CD4-positive, alpha-beta T cell treated with Interleukin-12 subunit alpha and Interleukin-12 subunit beta, for 1 hour (primary cell): ENCODE measurements at regions not wholly inside any gene's neighbourhood (a gene's known extent, or its start where the extent isn't known, plus 50 kb on each side); places are given as distances from the start of the nearest gene placed in this dataset.

ENCODE experiments used
- DNase-seq: peaks from one replicate; pipeline ENCODE4 v3.0.0-alpha.2; 2020

DNA sequence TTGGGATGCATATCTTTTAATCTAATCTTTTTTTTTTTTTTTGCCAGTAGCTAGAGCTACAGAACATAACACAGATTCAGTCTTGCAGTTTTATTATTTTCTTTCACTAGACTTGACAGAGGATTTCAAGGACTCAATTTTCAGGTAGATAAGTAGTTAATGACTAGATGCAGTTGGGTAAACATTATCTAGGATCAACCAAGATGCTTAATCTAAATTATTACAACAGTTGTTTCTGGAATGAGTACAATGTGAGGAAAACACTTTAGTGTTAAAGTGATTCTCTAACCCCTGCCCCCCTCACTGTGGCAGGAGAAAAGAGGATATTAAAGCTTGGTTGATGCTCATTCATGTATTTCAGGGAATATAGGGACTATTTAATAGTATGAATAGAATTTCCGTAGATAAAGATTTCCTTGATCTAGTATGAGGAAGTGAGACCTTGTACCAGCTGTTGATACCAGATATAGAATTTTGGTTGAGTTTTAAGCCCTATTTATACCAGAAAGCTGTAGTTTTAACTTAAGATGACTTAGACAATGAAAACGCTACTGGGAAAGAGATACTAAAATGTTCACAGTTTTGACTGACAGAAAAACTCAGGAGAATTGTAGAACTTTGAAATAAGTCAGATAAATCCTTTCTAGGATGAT lies 389.0 kb upstream of the C2CD4B start:
- DNase-seq = no peak

DNA sequence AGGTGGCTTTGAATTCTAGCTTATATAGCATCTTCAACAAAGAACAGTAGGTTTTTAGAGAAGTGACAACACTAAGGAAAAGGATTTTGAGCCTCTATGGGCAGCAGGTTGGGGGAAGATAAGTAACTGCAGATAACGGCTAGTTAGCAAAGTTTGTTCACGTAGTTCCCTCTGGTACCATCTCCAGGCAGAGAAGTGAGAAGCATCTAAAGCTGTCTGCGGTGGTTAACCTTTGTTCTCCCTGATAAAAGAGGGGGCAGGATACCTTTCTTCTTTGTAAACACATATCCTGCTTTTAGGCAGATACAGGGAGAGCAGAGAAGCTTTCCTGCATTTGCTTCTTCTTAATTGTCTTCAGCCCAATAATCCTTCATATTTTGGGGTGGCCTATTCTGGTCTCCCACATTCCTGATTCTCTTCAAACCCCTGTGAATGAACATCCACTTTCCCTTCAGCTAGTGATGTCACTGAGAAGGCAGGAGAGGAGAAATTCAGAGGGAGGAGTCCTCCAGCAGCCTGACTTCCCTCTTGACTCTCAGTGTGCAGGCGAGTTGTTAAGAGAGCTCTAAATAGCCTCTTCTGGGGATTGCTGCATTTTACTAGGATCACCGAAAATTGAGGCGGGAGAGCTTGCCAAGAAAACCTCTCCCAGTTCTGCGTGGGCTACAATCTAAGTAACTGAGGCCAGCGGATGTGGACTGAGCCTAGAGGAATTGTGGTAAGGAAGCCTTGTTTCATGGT lies 393.7 kb upstream of the C2CD4B start:
- DNase-seq = no peak

DNA sequence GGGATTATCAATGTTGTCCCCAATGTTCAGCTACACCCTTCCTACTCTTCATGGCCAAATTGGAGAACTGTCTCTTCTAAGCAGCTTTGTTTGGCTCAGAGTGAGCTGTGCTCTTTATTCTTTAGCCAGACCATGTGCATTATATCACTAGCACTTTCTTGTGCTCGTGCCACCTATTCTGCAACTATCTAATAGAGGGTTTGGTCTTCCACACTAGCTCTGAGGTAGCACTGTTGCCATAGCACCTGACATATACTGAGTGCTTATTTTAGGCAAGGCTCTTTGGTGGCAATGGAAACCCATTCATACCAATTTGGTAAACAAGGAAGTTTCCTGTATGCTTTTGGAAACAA lies 394.3 kb upstream of the C2CD4B start:
- no peak for DNase-seq

DNA sequence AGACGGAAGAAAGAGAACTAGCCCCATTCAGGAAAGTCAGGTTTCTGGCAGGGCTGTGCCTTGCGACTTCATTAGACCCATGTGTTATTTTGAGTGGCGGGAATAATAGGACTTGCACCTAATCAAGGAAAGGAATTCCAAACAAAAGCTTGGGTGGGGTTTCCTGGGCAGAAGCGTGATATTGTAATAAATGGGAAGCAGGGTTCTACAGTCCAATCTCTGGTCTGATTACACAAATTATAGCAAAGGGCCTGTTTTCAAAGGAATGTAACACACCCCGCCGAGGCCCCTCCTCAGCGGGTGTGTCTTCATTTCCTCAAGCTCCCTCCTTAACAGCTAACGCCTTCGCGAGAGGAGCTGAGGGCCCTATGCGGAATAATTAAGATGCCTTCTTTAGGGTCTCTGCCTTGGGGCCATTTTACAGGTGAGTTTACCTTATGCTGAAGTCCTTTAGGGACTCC lies 396.0 kb upstream of the C2CD4B start:
- no peak for DNase-seq

DNA sequence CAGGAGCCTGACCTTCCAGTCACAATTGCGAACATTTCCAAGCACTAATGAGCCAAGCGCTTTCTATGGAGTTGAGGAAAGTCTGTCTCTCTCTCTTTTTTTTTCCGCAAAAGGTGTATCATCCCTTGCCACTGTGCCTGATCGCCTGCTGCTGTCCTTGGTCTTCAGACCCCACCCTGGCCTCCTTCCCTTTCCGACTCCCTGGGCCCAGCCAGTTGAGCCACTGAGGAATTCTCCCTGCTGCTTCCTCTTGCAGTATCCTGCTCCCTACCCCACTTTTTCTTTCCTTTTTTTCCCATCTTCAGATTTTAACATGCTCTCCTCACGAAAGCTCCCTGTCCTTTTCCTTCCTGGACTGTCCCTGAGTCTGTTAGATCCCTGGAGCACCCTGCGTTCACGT lies 396.5 kb upstream of the C2CD4B start:
- DNase-seq = no peak

DNA sequence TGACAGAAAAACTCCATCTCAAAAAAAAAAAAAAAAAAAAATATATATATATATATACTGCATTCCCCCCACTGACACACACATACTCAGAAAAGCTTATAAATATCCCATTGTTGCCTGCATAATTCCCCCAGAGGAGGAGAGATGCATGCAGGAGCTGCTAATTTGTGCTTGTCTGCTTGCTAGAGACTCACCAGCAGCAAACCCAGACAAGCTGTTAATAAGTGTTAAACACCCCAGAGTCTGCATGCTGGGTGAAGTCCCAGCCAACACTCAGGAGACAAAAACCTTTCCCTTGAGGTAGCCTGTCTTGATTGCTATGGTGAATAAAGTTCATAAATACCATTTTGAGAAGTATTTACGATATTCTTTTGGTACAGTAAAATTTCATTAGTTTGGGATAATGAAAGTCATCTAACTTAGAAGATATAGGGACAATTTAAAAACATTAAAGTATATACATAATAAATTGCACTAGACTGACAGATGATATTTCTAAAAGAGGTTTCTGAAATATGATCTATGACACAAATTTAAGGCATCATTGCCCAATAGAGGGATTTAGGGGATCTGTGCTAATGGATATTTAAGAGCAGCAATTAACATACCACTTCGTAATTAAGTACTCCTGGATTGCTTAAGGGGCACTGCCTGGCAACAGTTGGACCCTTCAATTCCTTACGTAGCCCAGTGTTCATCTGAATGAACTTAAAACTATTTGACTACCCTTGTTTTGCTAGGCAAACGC lies 400.0 kb upstream of the C2CD4B start:
- DNase-seq = no peak

DNA sequence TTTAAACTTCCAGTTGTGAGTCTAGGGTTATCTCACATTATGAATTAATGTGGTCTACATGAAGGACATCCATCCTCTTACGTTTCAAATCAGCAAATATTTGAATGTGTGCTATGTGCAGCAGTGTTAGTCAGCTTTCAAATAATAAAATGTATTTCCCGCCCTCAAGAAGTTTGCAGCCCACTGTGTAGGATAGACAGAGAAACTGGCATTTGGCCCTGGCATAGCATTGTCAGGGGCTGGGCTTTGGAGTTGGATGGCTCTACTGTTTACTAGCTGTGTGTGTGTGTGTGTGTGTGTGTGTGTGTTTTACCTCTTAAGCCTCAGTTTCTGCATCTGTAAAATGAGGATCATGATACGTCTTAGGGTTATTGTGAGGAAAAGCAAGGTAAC lies 400.5 kb upstream of the C2CD4B start:
- no peak for DNase-seq

DNA sequence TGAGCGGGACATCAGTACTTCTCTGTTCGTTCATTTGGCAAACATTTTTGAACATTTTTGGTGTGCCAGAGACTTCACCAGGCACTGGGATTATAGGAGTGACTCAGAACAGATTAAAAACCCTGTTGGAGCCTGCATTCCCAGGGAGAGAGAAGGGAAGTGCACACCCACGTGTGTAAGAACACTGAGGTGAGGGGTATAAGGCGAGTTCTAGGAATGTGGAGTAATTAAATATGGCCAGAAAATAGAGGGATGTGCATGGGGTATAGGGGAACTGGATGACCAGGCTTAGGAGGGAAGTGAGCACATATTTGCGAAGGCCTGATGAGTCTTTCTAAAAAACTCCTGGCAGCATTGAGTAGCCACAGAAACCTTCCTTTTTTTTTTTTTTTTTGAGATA lies 401.2 kb upstream of the C2CD4B start:
- no peak for DNase-seq

DNA sequence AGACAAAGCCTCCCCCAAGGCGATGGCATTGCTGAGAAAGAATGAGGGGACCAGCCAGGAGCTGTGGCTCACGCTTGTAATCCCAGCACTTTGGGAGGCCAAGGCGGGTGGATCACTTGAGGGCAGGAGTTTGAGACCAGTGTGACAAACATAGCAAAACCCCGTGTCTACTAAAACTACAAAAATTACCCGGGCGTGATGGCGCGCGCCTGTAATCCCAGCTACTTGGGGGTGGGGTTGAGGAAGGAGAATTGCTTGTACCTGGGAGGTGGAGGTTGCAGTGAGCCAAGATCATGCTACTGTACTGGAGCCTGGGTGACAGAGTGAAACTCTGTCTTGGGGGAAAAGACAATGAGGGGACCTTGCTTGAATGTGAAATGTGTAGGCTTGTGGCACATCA lies 402.4 kb upstream of the C2CD4B start:
- no peak for DNase-seq

DNA sequence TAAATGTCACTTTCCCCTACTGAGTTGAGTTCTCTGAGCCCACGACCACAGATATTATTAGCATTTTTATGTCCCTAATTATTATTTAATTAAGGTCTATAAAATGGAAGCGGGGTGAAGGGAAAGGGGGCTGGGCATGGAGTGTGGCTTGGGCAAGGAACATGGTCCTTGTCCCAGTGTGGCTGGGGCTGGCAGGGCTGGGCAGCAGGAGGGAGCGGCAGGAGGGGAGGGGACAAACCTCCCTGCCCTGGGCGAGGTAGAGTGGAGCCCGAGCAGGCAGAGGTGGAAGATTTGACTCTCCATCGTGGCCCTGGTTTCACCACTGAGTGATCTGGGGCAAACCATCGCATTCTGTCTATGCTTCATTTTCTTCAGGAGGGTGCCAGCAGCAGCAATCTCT lies 402.9 kb upstream of the C2CD4B start:
- no peak for DNase-seq

DNA sequence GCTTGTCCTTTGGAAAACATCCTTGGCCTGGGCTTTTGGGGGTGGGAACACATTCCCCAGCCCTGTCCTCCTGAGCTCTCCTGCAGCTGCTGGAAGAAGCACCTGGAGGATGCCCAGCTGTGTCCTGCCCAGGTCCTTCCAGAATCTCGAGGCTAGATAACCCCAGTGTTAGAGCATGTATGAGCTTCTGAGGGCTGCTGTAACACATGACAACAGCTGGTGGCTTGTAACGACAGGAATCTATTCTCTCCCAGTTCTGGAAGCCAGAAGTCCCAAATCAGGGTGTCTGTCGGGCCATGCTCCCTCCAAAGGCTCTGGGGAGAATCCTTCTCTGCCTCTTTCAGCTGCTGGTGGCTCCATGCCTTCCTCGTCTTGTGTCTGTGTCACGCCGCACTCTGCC lies 403.6 kb upstream of the C2CD4B start:
- DNase-seq = no peak

DNA sequence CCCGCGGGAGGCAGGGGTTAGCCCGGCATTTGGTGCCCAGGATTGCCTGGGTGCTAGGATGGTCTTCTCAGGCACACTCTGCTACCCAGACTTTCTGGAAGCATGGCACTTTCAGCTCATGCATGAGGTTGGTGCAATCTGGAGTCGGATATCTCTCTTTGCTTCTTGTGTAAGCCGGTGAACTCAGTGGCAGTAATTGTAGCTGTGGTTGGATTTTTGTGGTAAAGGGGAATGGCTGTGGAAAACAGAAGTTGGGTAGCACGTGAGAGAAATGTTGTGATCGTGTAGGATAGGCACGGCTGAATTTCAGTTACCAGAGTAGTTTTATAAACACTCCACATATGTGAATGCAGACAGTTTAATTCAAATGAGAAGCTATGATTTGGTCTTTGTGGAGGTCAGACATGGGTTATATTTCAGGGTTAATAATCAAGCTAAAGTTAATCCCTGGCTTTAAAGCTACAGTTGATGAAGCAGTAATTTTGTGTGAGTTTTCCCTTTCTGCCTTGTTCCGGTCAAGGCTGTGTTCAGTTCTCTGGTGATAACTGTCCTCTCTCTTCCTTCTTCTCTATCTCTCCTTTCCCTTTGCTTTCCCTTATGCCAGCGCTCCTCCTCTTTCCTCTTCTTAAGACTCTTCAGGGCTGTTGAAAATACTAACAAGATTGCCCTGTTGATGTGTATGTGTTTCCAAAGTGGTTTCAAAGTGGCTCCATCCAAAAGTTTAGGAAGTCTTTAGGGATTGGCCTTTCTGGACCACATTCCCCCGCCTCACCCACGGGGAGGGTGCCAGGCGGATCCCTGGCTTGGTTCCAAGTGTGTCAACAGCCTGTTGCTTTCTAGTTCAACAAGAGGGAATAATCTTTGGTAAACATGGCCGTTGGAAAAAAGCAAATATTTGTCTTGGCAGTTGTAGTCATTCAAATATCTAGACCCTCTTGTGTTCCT lies 404.6 kb upstream of the C2CD4B start:
- no peak for DNase-seq

DNA sequence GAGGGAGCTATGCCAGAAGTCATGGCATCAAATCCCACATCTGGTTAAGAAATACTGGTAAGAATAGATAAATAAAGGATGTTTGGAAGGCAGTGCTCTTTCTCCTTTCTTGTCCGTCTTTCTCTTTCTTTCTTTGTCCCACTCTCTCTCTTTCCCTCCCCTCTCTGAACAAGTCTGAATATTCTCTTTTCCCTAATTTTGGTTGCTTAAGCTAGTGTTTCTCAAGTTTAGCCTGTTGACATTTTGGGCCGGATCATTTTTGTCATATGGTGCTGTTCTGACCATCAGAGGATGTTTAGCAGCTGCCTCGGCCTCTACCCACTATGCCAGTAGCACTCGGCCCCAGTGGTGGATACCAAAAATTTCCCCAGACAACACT lies 405.3 kb upstream of the C2CD4B start:
- DNase-seq = no peak

DNA sequence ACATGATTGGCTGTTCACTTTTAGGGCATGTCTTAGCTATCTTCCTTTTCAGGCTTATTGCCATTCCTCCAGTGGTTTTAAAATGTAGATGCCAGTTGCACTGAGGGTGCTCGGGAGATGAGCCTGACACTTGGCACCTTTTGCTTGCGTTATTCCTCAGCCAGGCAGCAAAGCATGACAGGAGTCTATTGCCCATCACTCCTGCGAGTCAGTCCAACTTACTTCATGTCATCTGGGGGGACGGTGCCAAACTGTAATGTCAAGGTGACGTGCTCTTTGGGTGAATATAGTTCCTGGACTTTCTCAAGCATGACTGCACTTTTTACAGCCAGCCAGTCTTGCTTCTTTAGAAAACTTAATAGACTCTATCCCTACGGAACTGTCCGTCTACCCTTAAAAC lies 406.0 kb upstream of the C2CD4B start:
- no peak for DNase-seq

DNA sequence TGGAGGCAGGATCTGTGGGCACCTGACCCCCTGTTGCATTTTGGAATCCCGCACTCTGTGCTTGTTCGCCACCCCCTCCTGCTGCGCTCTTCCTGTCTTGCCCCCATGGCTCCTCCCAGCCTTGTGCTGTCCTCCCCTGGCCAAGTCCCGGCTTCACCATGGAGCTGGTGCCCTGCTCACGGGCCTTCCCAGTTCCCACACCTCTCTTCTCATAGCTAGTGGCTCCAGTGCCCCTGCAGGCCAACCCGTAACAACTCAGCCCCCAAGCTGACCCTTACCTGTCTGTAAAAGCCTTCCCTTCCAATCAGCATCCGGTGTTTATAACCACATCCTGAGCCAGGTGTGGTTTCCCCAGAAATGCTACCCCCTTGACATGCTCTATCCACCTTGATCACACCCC lies 407.7 kb upstream of the C2CD4B start:
- DNase-seq = no peak

DNA sequence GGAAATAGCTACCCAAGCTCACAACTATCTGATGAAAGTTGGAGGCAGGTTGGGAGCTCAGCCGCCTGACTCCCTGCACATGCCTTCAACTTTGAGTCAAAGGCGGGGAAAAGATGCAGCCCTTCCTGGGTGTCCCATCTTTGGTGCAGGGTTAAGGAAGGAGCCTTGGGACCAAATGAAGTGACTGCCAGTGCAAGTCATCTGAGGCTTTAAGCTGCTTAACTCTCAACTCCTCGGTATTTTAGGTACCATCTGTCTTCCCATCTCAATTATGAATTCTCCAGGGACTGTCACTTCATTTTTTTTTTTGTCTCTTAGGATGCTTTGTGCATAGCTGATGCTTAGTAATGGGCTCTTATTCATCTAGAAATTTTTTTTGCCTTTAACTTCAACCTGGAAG lies 408.8 kb upstream of the C2CD4B start:
- no peak for DNase-seq

DNA sequence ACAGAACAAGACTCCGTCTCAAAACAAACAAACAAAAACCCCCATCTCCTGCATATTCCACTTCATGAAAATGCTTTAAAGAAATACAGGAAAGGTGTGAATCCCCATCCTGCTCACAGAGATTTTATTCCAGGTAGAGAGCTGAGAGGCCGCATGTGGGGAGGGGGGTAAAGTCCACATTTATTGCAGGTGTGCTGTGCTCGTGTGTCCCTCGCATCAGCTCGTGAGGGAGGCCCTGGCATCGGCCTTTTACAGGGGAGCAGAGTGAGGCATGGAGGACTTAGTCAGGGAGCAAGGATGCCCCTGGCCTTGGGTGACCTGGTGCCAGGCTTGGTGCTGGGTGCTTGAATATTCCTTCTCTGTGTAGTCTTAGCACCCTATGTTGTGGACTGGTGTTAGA lies 413.5 kb upstream of the C2CD4B start:
- no peak for DNase-seq

DNA sequence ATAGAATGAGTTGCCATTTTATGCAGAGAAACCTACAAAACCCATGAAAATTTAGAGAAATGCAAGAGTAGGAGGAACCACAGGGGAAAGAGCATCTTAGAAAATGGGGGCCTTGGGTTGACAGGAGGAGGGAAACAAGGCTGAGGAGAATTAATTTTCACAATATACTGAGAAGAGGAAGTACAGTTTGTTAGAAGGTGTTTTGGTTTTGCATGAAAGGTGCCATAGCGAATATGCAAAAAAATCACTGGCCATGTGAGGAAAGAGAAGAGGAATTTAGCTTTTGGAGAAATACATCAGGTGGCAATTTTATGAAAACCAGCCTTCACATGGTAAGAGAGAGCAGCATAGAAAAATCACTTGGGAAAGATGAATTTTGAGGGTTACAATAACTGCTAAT lies 413.9 kb upstream of the C2CD4B start:
- no peak for DNase-seq

DNA sequence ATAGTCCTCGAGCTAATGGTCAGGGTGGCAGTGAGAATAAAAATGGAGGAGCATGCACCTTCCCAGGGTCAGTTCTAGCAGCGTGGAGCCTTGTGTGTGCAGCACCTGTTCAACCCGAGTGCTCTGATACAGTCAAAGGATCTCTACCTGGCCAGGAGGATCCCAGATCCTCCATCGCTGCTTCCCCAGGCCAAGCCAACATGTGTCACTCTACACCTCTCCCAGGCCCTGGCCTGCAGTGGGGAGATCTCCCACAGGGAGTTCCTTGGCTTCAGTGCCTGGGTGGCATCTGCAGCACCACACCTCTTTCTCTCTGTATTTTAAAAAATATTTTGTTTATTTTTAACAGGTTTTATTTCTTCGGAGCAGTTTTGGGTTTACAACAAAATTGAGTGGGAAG lies 414.8 kb upstream of the C2CD4B start:
- no peak for DNase-seq

DNA sequence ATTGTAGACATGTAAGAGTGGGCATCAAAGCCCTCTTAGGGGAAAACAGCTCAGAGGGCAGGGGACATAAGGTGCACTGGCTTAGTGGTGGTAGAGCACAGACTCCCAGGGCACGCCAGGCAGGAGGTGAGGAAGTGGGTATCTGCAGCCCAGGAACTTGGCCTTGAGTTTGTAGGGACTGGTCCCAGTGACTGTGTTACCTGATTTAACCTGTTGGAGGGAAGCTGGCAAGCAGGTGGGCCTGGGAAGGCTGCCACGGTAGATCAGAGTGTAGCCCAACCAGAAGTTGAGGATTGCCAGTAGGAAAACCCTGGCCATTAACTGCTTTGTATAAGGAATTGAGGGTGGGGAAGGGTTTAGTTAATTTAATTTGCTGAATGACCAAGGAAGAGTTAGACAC lies 417.5 kb upstream of the C2CD4B start:
- DNase-seq = no peak

DNA sequence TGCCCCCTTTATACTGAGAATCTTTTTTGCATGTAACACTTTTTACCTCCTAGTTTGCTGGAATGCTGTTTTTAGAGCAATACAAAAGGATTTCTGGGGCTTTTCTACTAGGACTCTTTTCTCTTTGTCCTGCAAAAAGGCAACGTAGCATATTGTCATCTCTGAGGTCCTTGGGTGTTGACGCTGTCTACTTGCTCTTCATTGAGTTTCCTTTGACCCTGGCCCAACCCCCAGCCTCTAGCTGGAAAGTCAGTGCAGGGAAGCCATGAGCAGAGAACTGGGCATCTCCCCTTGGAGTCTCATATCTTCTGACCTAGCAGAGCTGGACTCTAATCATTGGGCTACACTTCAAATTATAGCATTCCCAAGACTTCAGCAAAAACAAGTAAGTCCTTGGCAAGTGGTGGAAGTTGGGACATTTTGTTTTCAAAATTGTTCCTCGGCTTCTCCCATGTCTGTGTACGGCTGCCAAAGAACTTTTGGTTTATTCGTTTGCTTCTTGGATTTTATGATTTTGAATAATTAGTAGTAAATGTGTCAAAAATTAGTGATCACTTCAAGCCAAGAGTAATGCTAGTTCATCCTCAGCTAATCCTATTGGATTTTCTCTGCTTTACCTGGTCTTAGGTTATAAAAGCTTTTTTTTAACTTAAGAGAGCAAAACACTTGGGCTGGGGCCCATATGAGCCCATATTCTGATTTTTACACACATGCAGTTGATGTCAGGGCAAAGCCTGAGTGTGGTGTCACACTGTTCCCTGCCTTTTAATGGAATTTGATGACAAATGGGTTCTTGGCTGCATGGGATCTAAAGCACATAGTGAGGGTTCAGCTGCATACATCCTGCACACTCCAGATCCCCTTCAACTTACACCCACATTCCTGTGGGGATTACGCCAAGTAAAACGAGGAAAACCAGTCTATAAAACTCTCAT lies 419.5 kb upstream of the C2CD4B start:
- no peak for DNase-seq
